SK-N-SH (cell line): ENCODE measurements at regions not wholly inside any gene's neighbourhood (a gene's known extent, or its start where the extent isn't known, plus 50 kb on each side); places are given as distances from the start of the nearest gene placed in this dataset.

Experiments used
- EP300 ChIP-seq, 2 experiments: IDR thresholded peaks; 2 replicates each; pipeline versions ENCODE4 v1.4.0 to v1.6.1; 2012; ENCODE audit warnings: borderline replicate concordance in 1 of 2, low read depth in 1 of 2, low read length in 1 of 2
- EZH2phosphoT487 ChIP-seq: fragments of 200-600 bp; sonication (generic); IDR thresholded peaks from 2 replicates; pipeline ENCODE4 v1.6.1; 2017; ENCODE audit warnings: low read depth, mixed run types, mild to moderate bottlenecking, antibody characterized with exemption, moderate library complexity, borderline replicate concordance
- JUND ChIP-seq: IDR thresholded peaks from 2 replicates; pipeline ENCODE4 v1.4.0; 2012
- MAX ChIP-seq: IDR thresholded peaks from 2 replicates; pipeline ENCODE4 v1.4.0; 2012; ENCODE audit warnings: low read depth
- POLR2AphosphoS5 ChIP-seq: IDR thresholded peaks from 2 replicates; pipeline ENCODE4 v1.6.1; 2012; ENCODE audit warnings: low read depth, low read length
- SMC3 ChIP-seq: IDR thresholded peaks from 2 replicates; pipeline ENCODE4 v1.6.1; 2012; ENCODE audit warnings: low read depth, low read length, improper control_type of control experiment
- TAF1 ChIP-seq: IDR thresholded peaks from 2 replicates; pipeline ENCODE4 v1.6.1; 2012; ENCODE audit warnings: low read depth, mild to moderate bottlenecking, low read length, moderate library complexity, borderline replicate concordance
- TEAD4 ChIP-seq: IDR thresholded peaks from 2 replicates; pipeline ENCODE4 v1.4.0; 2012; ENCODE audit warnings: mild to moderate bottlenecking, borderline replicate concordance; ENCODE audit not compliant: insufficient read depth
- TF ChIP-seq, protein P1 (sequence below): fragments of 200-600 bp; sonication (generic); IDR thresholded peaks from 2 replicates; pipeline ENCODE4 v1.6.1; 2017; ENCODE audit warnings: antibody characterized with exemption, mild to moderate bottlenecking, moderate library complexity
- TF ChIP-seq, protein P2 (sequence below): IDR thresholded peaks from 2 replicates; pipeline ENCODE4 v1.6.1; 2012; ENCODE audit warnings: mild to moderate bottlenecking, low read depth, low read length, moderate library complexity

GRCh38 chr1:48062353-48062752 lies 65.2 kb upstream of the TRABD2B start:
- TF ChIP-seq POLR2AphosphoS5 (no peak), JUND (no peak), EZH2phosphoT487 (no peak), TEAD4 (no peak), SMC3 (no peak), MAX (no peak), EP300 (IDR thresholded peaks at IDR 0.05; ENCODE audit: borderline replicate concordance in 1 of 2, low read depth in 1 of 2, low read length in 1 of 2) (no peak), TAF1 (no peak)
- TF ChIP-seq, protein P1, sequence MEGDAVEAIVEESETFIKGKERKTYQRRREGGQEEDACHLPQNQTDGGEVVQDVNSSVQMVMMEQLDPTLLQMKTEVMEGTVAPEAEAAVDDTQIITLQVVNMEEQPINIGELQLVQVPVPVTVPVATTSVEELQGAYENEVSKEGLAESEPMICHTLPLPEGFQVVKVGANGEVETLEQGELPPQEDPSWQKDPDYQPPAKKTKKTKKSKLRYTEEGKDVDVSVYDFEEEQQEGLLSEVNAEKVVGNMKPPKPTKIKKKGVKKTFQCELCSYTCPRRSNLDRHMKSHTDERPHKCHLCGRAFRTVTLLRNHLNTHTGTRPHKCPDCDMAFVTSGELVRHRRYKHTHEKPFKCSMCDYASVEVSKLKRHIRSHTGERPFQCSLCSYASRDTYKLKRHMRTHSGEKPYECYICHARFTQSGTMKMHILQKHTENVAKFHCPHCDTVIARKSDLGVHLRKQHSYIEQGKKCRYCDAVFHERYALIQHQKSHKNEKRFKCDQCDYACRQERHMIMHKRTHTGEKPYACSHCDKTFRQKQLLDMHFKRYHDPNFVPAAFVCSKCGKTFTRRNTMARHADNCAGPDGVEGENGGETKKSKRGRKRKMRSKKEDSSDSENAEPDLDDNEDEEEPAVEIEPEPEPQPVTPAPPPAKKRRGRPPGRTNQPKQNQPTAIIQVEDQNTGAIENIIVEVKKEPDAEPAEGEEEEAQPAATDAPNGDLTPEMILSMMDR: no peak
- TF ChIP-seq, protein P2, sequence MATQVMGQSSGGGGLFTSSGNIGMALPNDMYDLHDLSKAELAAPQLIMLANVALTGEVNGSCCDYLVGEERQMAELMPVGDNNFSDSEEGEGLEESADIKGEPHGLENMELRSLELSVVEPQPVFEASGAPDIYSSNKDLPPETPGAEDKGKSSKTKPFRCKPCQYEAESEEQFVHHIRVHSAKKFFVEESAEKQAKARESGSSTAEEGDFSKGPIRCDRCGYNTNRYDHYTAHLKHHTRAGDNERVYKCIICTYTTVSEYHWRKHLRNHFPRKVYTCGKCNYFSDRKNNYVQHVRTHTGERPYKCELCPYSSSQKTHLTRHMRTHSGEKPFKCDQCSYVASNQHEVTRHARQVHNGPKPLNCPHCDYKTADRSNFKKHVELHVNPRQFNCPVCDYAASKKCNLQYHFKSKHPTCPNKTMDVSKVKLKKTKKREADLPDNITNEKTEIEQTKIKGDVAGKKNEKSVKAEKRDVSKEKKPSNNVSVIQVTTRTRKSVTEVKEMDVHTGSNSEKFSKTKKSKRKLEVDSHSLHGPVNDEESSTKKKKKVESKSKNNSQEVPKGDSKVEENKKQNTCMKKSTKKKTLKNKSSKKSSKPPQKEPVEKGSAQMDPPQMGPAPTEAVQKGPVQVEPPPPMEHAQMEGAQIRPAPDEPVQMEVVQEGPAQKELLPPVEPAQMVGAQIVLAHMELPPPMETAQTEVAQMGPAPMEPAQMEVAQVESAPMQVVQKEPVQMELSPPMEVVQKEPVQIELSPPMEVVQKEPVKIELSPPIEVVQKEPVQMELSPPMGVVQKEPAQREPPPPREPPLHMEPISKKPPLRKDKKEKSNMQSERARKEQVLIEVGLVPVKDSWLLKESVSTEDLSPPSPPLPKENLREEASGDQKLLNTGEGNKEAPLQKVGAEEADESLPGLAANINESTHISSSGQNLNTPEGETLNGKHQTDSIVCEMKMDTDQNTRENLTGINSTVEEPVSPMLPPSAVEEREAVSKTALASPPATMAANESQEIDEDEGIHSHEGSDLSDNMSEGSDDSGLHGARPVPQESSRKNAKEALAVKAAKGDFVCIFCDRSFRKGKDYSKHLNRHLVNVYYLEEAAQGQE: no peak
